DND-41 (cell line): ENCODE measurements at regions not wholly inside any gene's neighbourhood (a gene's known extent, or its start where the extent isn't known, plus 50 kb on each side); places are given as distances from the start of the nearest gene placed in this dataset.

ENCODE experiments used
- ATAC-seq: fragments of 200-7000 bp; cut with Tn5 transposase; 3 replicates; pipeline ENCODE4 v1.9.1; 2021; ENCODE audit warnings: low read depth; ENCODE audit not compliant: insufficient read depth
- DNase-seq: peaks from one replicate; pipeline ENCODE4 v3.0.0-alpha.2; 2020
- H2AFZ ChIP-seq: 2 replicates; pipeline ENCODE4 v1.6.0; 2012; ENCODE audit warnings: low read depth, low read length
- H3K27ac ChIP-seq: 2 replicates; pipeline ENCODE4 v1.5.1; 2012; ENCODE audit warnings: low read length, inconsistent platforms
- H3K27me3 ChIP-seq: fragments of 200-600 bp; sonication (generic); 2 replicates; pipeline ENCODE4 v1.6.0; 2012; ENCODE audit warnings: low read length, mild to moderate bottlenecking, inconsistent platforms; ENCODE audit not compliant: insufficient read depth, poor library complexity
- H3K36me3 ChIP-seq: 2 replicates; pipeline ENCODE4 v1.5.1; 2012; ENCODE audit warnings: low read length, inconsistent platforms; ENCODE audit not compliant: insufficient read depth
- H3K4me1 ChIP-seq: 2 replicates; pipeline ENCODE4 v1.5.1; 2012; ENCODE audit warnings: mild to moderate bottlenecking, low read length; ENCODE audit not compliant: insufficient read depth
- H3K4me2 ChIP-seq: 2 replicates; pipeline ENCODE4 v1.6.0; 2012; ENCODE audit warnings: mild to moderate bottlenecking, moderate library complexity, low read length, inconsistent platforms; ENCODE audit not compliant: insufficient read depth
- H3K4me3 ChIP-seq, 2 experiments: fragments of 200-600 bp in 1 of 2; shearing (Covaris generic) in 1 of 2; 2 replicates each; pipeline ENCODE4 v1.5.1; 2012 to 2016; ENCODE audit warnings: inconsistent platforms in 2 of 2, low read length in 2 of 2, mild to moderate bottlenecking in 2 of 2, low read depth in 1 of 2, moderate library complexity in 1 of 2
- H3K79me2 ChIP-seq: 2 replicates; pipeline ENCODE4 v1.6.0; 2012; ENCODE audit warnings: low read length, inconsistent platforms; ENCODE audit not compliant: insufficient read depth
- H3K9ac ChIP-seq: 2 replicates; pipeline ENCODE4 v1.6.0; 2012; ENCODE audit warnings: low read depth, mild to moderate bottlenecking, inconsistent platforms, low read length, moderate library complexity
- H3K9me3 ChIP-seq: 2 replicates; pipeline ENCODE4 v1.5.1; 2012; ENCODE audit warnings: low read length, moderate library complexity, mild to moderate bottlenecking, inconsistent platforms; ENCODE audit not compliant: insufficient read depth, severe bottlenecking
- H4K20me1 ChIP-seq: 2 replicates; pipeline ENCODE4 v1.6.0; 2012; ENCODE audit warnings: low read length; ENCODE audit not compliant: insufficient read depth
- CTCF ChIP-seq: IDR thresholded peaks from 2 replicates; pipeline ENCODE4 v1.5.1; 2012; ENCODE audit warnings: borderline replicate concordance, low read length, moderate library complexity, mild to moderate bottlenecking; ENCODE audit not compliant: poor library complexity, severe bottlenecking; ENCODE audit errors: extremely low read depth
- EZH2 ChIP-seq: IDR thresholded peaks from 3 replicates; pipeline ENCODE4 v1.6.1; 2012; ENCODE audit warnings: borderline replicate concordance, low read depth, mild to moderate bottlenecking, moderate library complexity, low read length, inconsistent platforms; ENCODE audit not compliant: severe bottlenecking

- no peak for TF ChIP-seq EZH2
- no peak for TF ChIP-seq CTCF
- Histone ChIP-seq H4K20me1 (no peaks in the 10 kb centered on the region), H3K9ac (no peak overlapping the region), H2AFZ (no peak overlapping the region), H3K79me2 (no peaks in the 10 kb centered on the region), H3K4me2 (no peak overlapping the region), H3K27me3 (peaks cover 18% of the 10 kb centered on the region), H3K9me3 (no peaks in the 10 kb centered on the region), H3K4me1 (no peaks in the 10 kb centered on the region), H3K27ac (no peak overlapping the region), H3K36me3 (no peaks in the 10 kb centered on the region), H3K4me3 (no peak overlapping the region)
- ATAC-seq, result no peak
- DNase-seq, result no peak
These were observed 68.4 kb downstream of the DNAAF9 start for GRCh38 chr20:3339076-3339475.

GRCh38 chr20:3334156-3334943 is 73.1 kb downstream of the DNAAF9 start:
- no peaks in the 10 kb centered on the region for H3K9me3 ChIP-seq
- H3K4me3 ChIP-seq, result no peak overlapping the region
- peaks cover 8% of the 10 kb centered on the region for H3K27me3 ChIP-seq
- H3K4me1 ChIP-seq, result no peaks in the 10 kb centered on the region
- no peaks in the 10 kb centered on the region for H3K79me2 ChIP-seq
- no peaks in the 10 kb centered on the region for H4K20me1 ChIP-seq
- H3K4me2 ChIP-seq, result no peak overlapping the region
- H3K36me3 ChIP-seq, result no peaks in the 10 kb centered on the region
- ATAC-seq, result no peak
- H2AFZ ChIP-seq, result no peak overlapping the region
- no peak overlapping the region for H3K9ac ChIP-seq
- TF ChIP-seq CTCF (no peak), EZH2 (no peak)
- no peak overlapping the region for H3K27ac ChIP-seq
- no peak for DNase-seq

GRCh38 chr20:3330046-3330741 is 77.3 kb downstream of the DNAAF9 start:
- Histone ChIP-seq H3K9ac (no peak overlapping the region), H3K4me2 (no peak overlapping the region), H3K9me3 (no peaks in the 10 kb centered on the region), H3K27ac (no peak overlapping the region), H3K36me3 (no peaks in the 10 kb centered on the region), H3K27me3 (peaks cover 34% of the 10 kb centered on the region), H2AFZ (no peak overlapping the region), H3K4me3 (no peak overlapping the region), H3K4me1 (no peaks in the 10 kb centered on the region), H3K79me2 (no peaks in the 10 kb centered on the region), H4K20me1 (no peaks in the 10 kb centered on the region)
- TF ChIP-seq CTCF (peak; percentile 36), EZH2 (no peak)
- ATAC-seq, result no peak
- DNase-seq, result no peak
